HG02973 (cell line): ENCODE measurements at regions not wholly inside any gene's neighbourhood (a gene's known extent, or its start where the extent isn't known, plus 50 kb on each side); places are given as distances from the start of the nearest gene placed in this dataset.
"Not testable (repeated sequence)": the region's sequence is repeated elsewhere in the genome, so short reads cannot be mapped to it uniquely, and the experiment has no call there.

ENCODE experiments used
- ATAC-seq: cut with Tn5 transposase; IDR thresholded peaks from one replicate; pipeline ENCODE4 v1.9.1; 2021; ENCODE audit warnings: moderate library complexity; ENCODE audit not compliant: unreplicated experiment

- no peak for ATAC-seq
Measured at GRCh38 chr13:109406376-109406992, 379.9 kb downstream of the IRS2 start.

- no peak for ATAC-seq
Measured at GRCh38 chr13:109403012-109403421, 383.4 kb downstream of the IRS2 start.

- no peak for ATAC-seq
Measured at GRCh38 chr13:109401891-109402290, 384.5 kb downstream of the IRS2 start.

GRCh38 chr13:109401307-109401706, 385.1 kb downstream of the IRS2 start:
- ATAC-seq: no peak

- no peak for ATAC-seq
Measured at GRCh38 chr13:109400624-109401257, 385.6 kb downstream of the IRS2 start.

GRCh38 chr13:109400209-109400608, 386.2 kb downstream of the IRS2 start:
- ATAC-seq: no peak

- not testable (repeated sequence) for ATAC-seq
Measured at GRCh38 chr13:109398071-109398470, 388.3 kb downstream of the IRS2 start.

GRCh38 chr13:109397285-109397684, 389.1 kb downstream of the IRS2 start:
- ATAC-seq: no peak

- ATAC-seq: no peak
Measured at GRCh38 chr13:109396266-109396665, 390.1 kb downstream of the IRS2 start.

GRCh38 chr13:109395014-109395413, 391.4 kb downstream of the IRS2 start:
- ATAC-seq: no peak

GRCh38 chr13:109394311-109394988, 391.9 kb downstream of the IRS2 start:
- no peak for ATAC-seq

GRCh38 chr13:109393045-109393444, 393.3 kb downstream of the IRS2 start:
- ATAC-seq: no peak

- no peak for ATAC-seq
Measured at GRCh38 chr13:109390391-109390790, 396.0 kb downstream of the IRS2 start.

- no peak for ATAC-seq
Measured at GRCh38 chr13:109389892-109390345, 396.5 kb downstream of the IRS2 start.

- ATAC-seq: no peak
Measured at GRCh38 chr13:109389456-109389855, 396.9 kb downstream of the IRS2 start.

- no peak for ATAC-seq
Measured at GRCh38 chr13:109387471-109387870, 398.9 kb downstream of the IRS2 start.

- no peak for ATAC-seq
Measured at GRCh38 chr13:109385242-109385560, 401.2 kb downstream of the IRS2 start.

GRCh38 chr13:109384491-109385241, 401.7 kb downstream of the IRS2 start:
- no peak for ATAC-seq

- ATAC-seq: no peak
Measured at GRCh38 chr13:109383683-109384082, 402.7 kb downstream of the IRS2 start.

GRCh38 chr13:109381546-109382180, 404.7 kb downstream of the IRS2 start:
- ATAC-seq: no peak

GRCh38 chr13:109380457-109380856, 405.9 kb downstream of the IRS2 start:
- no peak for ATAC-seq
